ENCODE measurements at regions not wholly inside any gene's neighbourhood (a gene's known extent, or its start where the extent isn't known, plus 50 kb on each side); places are given as distances from the start of the nearest gene placed in this dataset.
"Not testable (repeated sequence)": the region's sequence is repeated elsewhere in the genome, so short reads cannot be mapped to it uniquely, and the experiment has no call there.

GRCh38 chr12:131624756-131625501 lies 86.0 kb upstream of the SFSWAP start:
- peak; percentile 70 for DNase-seq

GRCh38 chr12:131625966-131626722 lies 84.7 kb upstream of the SFSWAP start:
- DNase-seq: not testable (repeated sequence)

GRCh38 chr12:131627151-131628022 lies 83.5 kb upstream of the SFSWAP start:
- DNase-seq: not testable (repeated sequence)

- DNase-seq: no peak
These were observed 82.7 kb upstream of the SFSWAP start for GRCh38 chr12:131628023-131628740.

- no peak for DNase-seq
These were observed 82.0 kb upstream of the SFSWAP start for GRCh38 chr12:131628766-131629448.

- DNase-seq: no peak
These were observed 79.7 kb upstream of the SFSWAP start for GRCh38 chr12:131631230-131631629.

GRCh38 chr12:131631889-131632651 lies 78.8 kb upstream of the SFSWAP start:
- DNase-seq: not testable (repeated sequence)

- not testable (repeated sequence) for DNase-seq
These were observed 78.3 kb upstream of the SFSWAP start for GRCh38 chr12:131632652-131633023.

GRCh38 chr12:131633610-131634009 lies 77.3 kb upstream of the SFSWAP start:
- DNase-seq: not testable (repeated sequence)

GRCh38 chr12:131634037-131634436 lies 76.9 kb upstream of the SFSWAP start:
- DNase-seq: no peak

GRCh38 chr12:131635012-131635411 lies 75.9 kb upstream of the SFSWAP start:
- not testable (repeated sequence) for DNase-seq

GRCh38 chr12:131635491-131636122 lies 75.3 kb upstream of the SFSWAP start:
- no peak for DNase-seq

GRCh38 chr12:131636266-131636665 lies 74.6 kb upstream of the SFSWAP start:
- no peak for DNase-seq

GRCh38 chr12:131636940-131637750 lies 73.7 kb upstream of the SFSWAP start:
- no peak for DNase-seq

- DNase-seq: no peak
These were observed 72.9 kb upstream of the SFSWAP start for GRCh38 chr12:131637986-131638385.

- DNase-seq: no peak
These were observed 71.5 kb upstream of the SFSWAP start for GRCh38 chr12:131639270-131639940.

GRCh38 chr12:131640525-131640924 lies 70.4 kb upstream of the SFSWAP start:
- DNase-seq: no peak

GRCh38 chr12:131641315-131641714 lies 69.6 kb upstream of the SFSWAP start:
- no peak for DNase-seq

- DNase-seq: no peak
These were observed 68.8 kb upstream of the SFSWAP start for GRCh38 chr12:131642101-131642540.

All from COR-L47 (cell line).